ENCODE measurements at regions not wholly inside any gene's neighbourhood (a gene's known extent, or its start where the extent isn't known, plus 50 kb on each side); places are given as distances from the start of the nearest gene placed in this dataset.

GRCh38 chr7:119694506-119694905 lies 578.5 kb upstream of the KCND2 start:
- POLR2A ChIA-PET = no interaction called here

GRCh38 chr7:119696336-119696735 lies 576.6 kb upstream of the KCND2 start:
- no peaks in the 10 kb centered on the region for H3K36me3 ChIP-seq (ENCODE audit: control insufficient read depth in 4 of 4, insufficient read depth in 4 of 4, low read length in 3 of 4)
- no peak overlapping the region for H3K4me3 ChIP-seq (ENCODE audit: control insufficient read depth in 1 of 7, extremely low read depth in 1 of 7, insufficient read depth in 4 of 7, low read depth in 2 of 7, low read length in 6 of 7)
- POLR2A ChIA-PET = no interaction called here
- H3K9me3 ChIP-seq (ENCODE audit: control extremely low read depth in 1 of 5, control insufficient read depth in 4 of 5, insufficient read depth in 2 of 5, low read depth in 1 of 5, low read length in 4 of 5) = no peaks in the 10 kb centered on the region
- no peaks in the 10 kb centered on the region for H3K27me3 ChIP-seq (replicated peaks in 2 of 5; ENCODE audit: control insufficient read depth in 4 of 5, insufficient read depth in 5 of 5, low read length in 4 of 5)
- WGBS (ENCODE audit: insufficient coverage) = 92% methylated on average over 2 of the region's 3 CpGs
- no peak for DNase-seq
- H3K27ac ChIP-seq (ENCODE audit: insufficient read depth in 1 of 2, low read depth in 1 of 2, low read length in 2 of 2, poor library complexity in 1 of 2, severe bottlenecking in 2 of 2) = no peak overlapping the region
- CTCF ChIA-PET = no interaction called here
- H3K4me1 ChIP-seq (ENCODE audit: control extremely low read depth in 1 of 4, control insufficient read depth in 4 of 4, insufficient read depth in 4 of 4, low read length in 3 of 4) = no peaks in the 10 kb centered on the region

More at GRCh38 chr7:119694506-119694905, 578.5 kb upstream of the KCND2 start:
- Histone ChIP-seq H3K36me3 (ENCODE audit: control insufficient read depth in 4 of 4, insufficient read depth in 4 of 4, low read length in 3 of 4) (no peaks in the 10 kb centered on the region), H3K9me3 (ENCODE audit: control extremely low read depth in 1 of 5, control insufficient read depth in 4 of 5, insufficient read depth in 2 of 5, low read depth in 1 of 5, low read length in 4 of 5) (no peaks in the 10 kb centered on the region), H3K4me3 (ENCODE audit: control insufficient read depth in 1 of 7, extremely low read depth in 1 of 7, insufficient read depth in 4 of 7, low read depth in 2 of 7, low read length in 6 of 7) (no peak overlapping the region), H3K27me3 (replicated peaks in 2 of 5; ENCODE audit: control insufficient read depth in 4 of 5, insufficient read depth in 5 of 5, low read length in 4 of 5) (no peaks in the 10 kb centered on the region), H3K4me1 (ENCODE audit: control extremely low read depth in 1 of 4, control insufficient read depth in 4 of 4, insufficient read depth in 4 of 4, low read length in 3 of 4) (no peaks in the 10 kb centered on the region), H3K27ac (ENCODE audit: insufficient read depth in 1 of 2, low read depth in 1 of 2, low read length in 2 of 2, poor library complexity in 1 of 2, severe bottlenecking in 2 of 2) (no peak overlapping the region)
- CTCF ChIA-PET = no interaction called here
- no peak for DNase-seq
- WGBS (ENCODE audit: insufficient coverage) = no CpG with 5 or more reads among the region's 1 CpG

- H3K9me3 ChIP-seq (ENCODE audit: control extremely low read depth in 1 of 5, control insufficient read depth in 4 of 5, insufficient read depth in 2 of 5, low read depth in 1 of 5, low read length in 4 of 5) = no peaks in the 10 kb centered on the region
- DNase-seq = no peak
- WGBS (ENCODE audit: insufficient coverage) = no CpG with 5 or more reads among the region's 1 CpG
- no peak overlapping the region for H3K4me3 ChIP-seq (ENCODE audit: control insufficient read depth in 1 of 7, extremely low read depth in 1 of 7, insufficient read depth in 4 of 7, low read depth in 2 of 7, low read length in 6 of 7)
- no peaks in the 10 kb centered on the region for H3K27me3 ChIP-seq (replicated peaks in 2 of 5; ENCODE audit: control insufficient read depth in 4 of 5, insufficient read depth in 5 of 5, low read length in 4 of 5)
- no peak overlapping the region for H3K27ac ChIP-seq (ENCODE audit: insufficient read depth in 1 of 2, low read depth in 1 of 2, low read length in 2 of 2, poor library complexity in 1 of 2, severe bottlenecking in 2 of 2)
- CTCF ChIA-PET = no interaction called here
- no peaks in the 10 kb centered on the region for H3K36me3 ChIP-seq (ENCODE audit: control insufficient read depth in 4 of 4, insufficient read depth in 4 of 4, low read length in 3 of 4)
- H3K4me1 ChIP-seq (ENCODE audit: control extremely low read depth in 1 of 4, control insufficient read depth in 4 of 4, insufficient read depth in 4 of 4, low read length in 3 of 4) = no peaks in the 10 kb centered on the region
- POLR2A ChIA-PET = no interaction called here
Observed at GRCh38 chr7:119703895-119704294, 569.1 kb upstream of the KCND2 start.

GRCh38 chr7:119706608-119707007 lies 566.4 kb upstream of the KCND2 start:
- H3K9me3 ChIP-seq (ENCODE audit: control extremely low read depth in 1 of 5, control insufficient read depth in 4 of 5, insufficient read depth in 2 of 5, low read depth in 1 of 5, low read length in 4 of 5) = no peaks in the 10 kb centered on the region
- ChIA-PET CTCF (no interaction called here), POLR2A (no interaction called here)
- H3K36me3 ChIP-seq (ENCODE audit: control insufficient read depth in 4 of 4, insufficient read depth in 4 of 4, low read length in 3 of 4) = no peaks in the 10 kb centered on the region
- no peak overlapping the region for H3K4me3 ChIP-seq (ENCODE audit: control insufficient read depth in 1 of 7, extremely low read depth in 1 of 7, insufficient read depth in 4 of 7, low read depth in 2 of 7, low read length in 6 of 7)
- no peak overlapping the region for H3K27ac ChIP-seq (ENCODE audit: insufficient read depth in 1 of 2, low read depth in 1 of 2, low read length in 2 of 2, poor library complexity in 1 of 2, severe bottlenecking in 2 of 2)
- WGBS (ENCODE audit: insufficient coverage) = 100% methylated on average over 1 of the region's 2 CpGs
- no peaks in the 10 kb centered on the region for H3K4me1 ChIP-seq (ENCODE audit: control extremely low read depth in 1 of 4, control insufficient read depth in 4 of 4, insufficient read depth in 4 of 4, low read length in 3 of 4)
- no peaks in the 10 kb centered on the region for H3K27me3 ChIP-seq (replicated peaks in 2 of 5; ENCODE audit: control insufficient read depth in 4 of 5, insufficient read depth in 5 of 5, low read length in 4 of 5)
- DNase-seq = no peak

- Histone ChIP-seq H3K4me1 (ENCODE audit: control extremely low read depth in 1 of 4, control insufficient read depth in 4 of 4, insufficient read depth in 4 of 4, low read length in 3 of 4) (no peaks in the 10 kb centered on the region), H3K36me3 (ENCODE audit: control insufficient read depth in 4 of 4, insufficient read depth in 4 of 4, low read length in 3 of 4) (no peaks in the 10 kb centered on the region), H3K27ac (ENCODE audit: insufficient read depth in 1 of 2, low read depth in 1 of 2, low read length in 2 of 2, poor library complexity in 1 of 2, severe bottlenecking in 2 of 2) (no peak overlapping the region), H3K9me3 (ENCODE audit: control extremely low read depth in 1 of 5, control insufficient read depth in 4 of 5, insufficient read depth in 2 of 5, low read depth in 1 of 5, low read length in 4 of 5) (no peaks in the 10 kb centered on the region), H3K4me3 (ENCODE audit: control insufficient read depth in 1 of 7, extremely low read depth in 1 of 7, insufficient read depth in 4 of 7, low read depth in 2 of 7, low read length in 6 of 7) (no peak overlapping the region), H3K27me3 (replicated peaks in 2 of 5; ENCODE audit: control insufficient read depth in 4 of 5, insufficient read depth in 5 of 5, low read length in 4 of 5) (no peaks in the 10 kb centered on the region)
- POLR2A ChIA-PET = no interaction called here
- no CpG with 5 or more reads among the region's 3 CpGs for WGBS (ENCODE audit: insufficient coverage)
- CTCF ChIA-PET = no interaction called here
- DNase-seq = no peak
Observed at GRCh38 chr7:119708891-119709290, 564.1 kb upstream of the KCND2 start.

- Histone ChIP-seq H3K27ac (ENCODE audit: insufficient read depth in 1 of 2, low read depth in 1 of 2, low read length in 2 of 2, poor library complexity in 1 of 2, severe bottlenecking in 2 of 2) (no peak overlapping the region), H3K27me3 (replicated peaks in 2 of 5; ENCODE audit: control insufficient read depth in 4 of 5, insufficient read depth in 5 of 5, low read length in 4 of 5) (no peaks in the 10 kb centered on the region), H3K9me3 (ENCODE audit: control extremely low read depth in 1 of 5, control insufficient read depth in 4 of 5, insufficient read depth in 2 of 5, low read depth in 1 of 5, low read length in 4 of 5) (no peaks in the 10 kb centered on the region), H3K4me1 (ENCODE audit: control extremely low read depth in 1 of 4, control insufficient read depth in 4 of 4, insufficient read depth in 4 of 4, low read length in 3 of 4) (no peaks in the 10 kb centered on the region), H3K36me3 (ENCODE audit: control insufficient read depth in 4 of 4, insufficient read depth in 4 of 4, low read length in 3 of 4) (no peaks in the 10 kb centered on the region), H3K4me3 (ENCODE audit: control insufficient read depth in 1 of 7, extremely low read depth in 1 of 7, insufficient read depth in 4 of 7, low read depth in 2 of 7, low read length in 6 of 7) (no peak overlapping the region)
- no CpG with 5 or more reads among the region's 3 CpGs for WGBS (ENCODE audit: insufficient coverage)
- ChIA-PET CTCF (no interaction called here), POLR2A (no interaction called here)
- DNase-seq = no peak
Observed at GRCh38 chr7:119711104-119711503, 561.9 kb upstream of the KCND2 start.

- Histone ChIP-seq H3K4me1 (ENCODE audit: control extremely low read depth in 1 of 4, control insufficient read depth in 4 of 4, insufficient read depth in 4 of 4, low read length in 3 of 4) (no peaks in the 10 kb centered on the region), H3K36me3 (ENCODE audit: control insufficient read depth in 4 of 4, insufficient read depth in 4 of 4, low read length in 3 of 4) (no peaks in the 10 kb centered on the region), H3K27ac (ENCODE audit: insufficient read depth in 1 of 2, low read depth in 1 of 2, low read length in 2 of 2, poor library complexity in 1 of 2, severe bottlenecking in 2 of 2) (no peak overlapping the region), H3K9me3 (ENCODE audit: control extremely low read depth in 1 of 5, control insufficient read depth in 4 of 5, insufficient read depth in 2 of 5, low read depth in 1 of 5, low read length in 4 of 5) (no peaks in the 10 kb centered on the region), H3K4me3 (ENCODE audit: control insufficient read depth in 1 of 7, extremely low read depth in 1 of 7, insufficient read depth in 4 of 7, low read depth in 2 of 7, low read length in 6 of 7) (no peak overlapping the region), H3K27me3 (replicated peaks in 2 of 5; ENCODE audit: control insufficient read depth in 4 of 5, insufficient read depth in 5 of 5, low read length in 4 of 5) (no peaks in the 10 kb centered on the region)
- ChIA-PET POLR2A (no interaction called here), CTCF (no interaction called here)
- no peak for DNase-seq
- 83% methylated on average over 4 of the region's 4 CpGs for WGBS (ENCODE audit: insufficient coverage)
Observed at GRCh38 chr7:119712886-119713462, 560.0 kb upstream of the KCND2 start.
